HEK293 (cell line): ENCODE measurements at regions not wholly inside any gene's neighbourhood (a gene's known extent, or its start where the extent isn't known, plus 50 kb on each side); places are given as distances from the start of the nearest gene placed in this dataset.
"Not testable (repeated sequence)": the region's sequence is repeated elsewhere in the genome, so short reads cannot be mapped to it uniquely, and the experiment has no call there.

Experiments used
- CTCF ChIA-PET: fragments of 350-600 bp; formaldehyde crosslinking; extraction: SDS; loops from one replicate; lab custom pipeline; 2021; ENCODE audit warnings: antibody characterized with exemption; lab: Yijun Ruan, JAX
- POLR2A ChIA-PET: fragments of 300-600 bp; formaldehyde crosslinking; extraction: SDS; loops from one replicate; lab custom pipeline; 2020; ENCODE audit warnings: antibody characterized with exemption, inconsistent platforms; lab: Yijun Ruan, JAX
- H3K27ac ChIP-seq: fragments of 200-500 bp; sonication (Bioruptor generic); 2 replicates; pipeline ENCODE4 v1.5.1; 2014; ENCODE audit warnings: low read depth, low read length, control low read depth, inconsistent platforms; ENCODE audit errors: extremely low read depth
- H3K36me3 ChIP-seq, 2 experiments: fragments of 200-500 bp in 1 of 2; sonication (Bioruptor generic) in 1 of 2; 1 replicate in 1 of 2; 2 replicates in 1 of 2; pipeline ENCODE4 v1.5.1; 2014 to 2017; ENCODE audit warnings: inconsistent platforms in 2 of 2, low read length in 2 of 2; ENCODE audit not compliant: control insufficient read depth in 2 of 2, insufficient read depth in 1 of 2
- H3K4me1 ChIP-seq: fragments of 200-500 bp; sonication (Bioruptor generic); 2 replicates; pipeline ENCODE4 v1.5.1; 2014; ENCODE audit warnings: mild to moderate bottlenecking, low read length, inconsistent platforms; ENCODE audit not compliant: control insufficient read depth, insufficient read depth
- H3K4me3 ChIP-seq: 2 replicates; pipeline ENCODE4 v1.5.1; 2011; ENCODE audit warnings: low read depth, mild to moderate bottlenecking, control low read depth, low read length, moderate library complexity
- H3K9me3 ChIP-seq: fragments of 200-500 bp; sonication (Bioruptor generic); 2 replicates; pipeline ENCODE4 v1.5.1; 2014; ENCODE audit warnings: low read depth, low read length, inconsistent platforms; ENCODE audit not compliant: control insufficient read depth, insufficient read depth
- HOXA7 ChIP-seq: sonication (generic); formaldehyde crosslinking; IDR thresholded peaks from 2 replicates; pipeline ENCODE4 v1.8.1; 2022; ENCODE audit warnings: missing genetic modification reagents, borderline replicate concordance
- KLF10 ChIP-seq: fragments of 450-650 bp; IDR thresholded peaks from 2 replicates; pipeline ENCODE4 v1.5.1; 2018; ENCODE audit warnings: missing biosample characterization, mild to moderate bottlenecking, missing genetic modification characterization
- RBAK ChIP-seq: fragments of 450-650 bp; formaldehyde crosslinking; IDR thresholded peaks from 2 replicates; pipeline ENCODE4 v1.5.1; 2016; ENCODE audit warnings: missing biosample characterization, missing genetic modification characterization
- SCRT1 ChIP-seq: fragments of 450-650 bp; formaldehyde crosslinking; IDR thresholded peaks from 2 replicates; pipeline ENCODE4 v1.5.1; 2016; ENCODE audit warnings: missing biosample characterization, missing genetic modification characterization, borderline replicate concordance
- SCRT2 ChIP-seq: fragments of 450-650 bp; formaldehyde crosslinking; IDR thresholded peaks from 2 replicates; pipeline ENCODE4 v1.5.1; 2016; ENCODE audit warnings: missing biosample characterization, missing genetic modification characterization
- YY2 ChIP-seq: fragments of 450-650 bp; formaldehyde crosslinking; IDR thresholded peaks from 2 replicates; pipeline ENCODE4 v1.5.1; 2016; ENCODE audit warnings: missing biosample characterization, missing genetic modification characterization
- ZBTB8A ChIP-seq: fragments of 450-650 bp; formaldehyde crosslinking; IDR thresholded peaks from 2 replicates; pipeline ENCODE4 v1.5.1; 2016; ENCODE audit warnings: missing biosample characterization, missing genetic modification characterization
- ZEB2 ChIP-seq: fragments of 450-650 bp; formaldehyde crosslinking; IDR thresholded peaks from 2 replicates; pipeline ENCODE4 v1.5.1; 2016; ENCODE audit warnings: missing biosample characterization, missing genetic modification characterization
- ZFP41 ChIP-seq: fragments of 450-650 bp; formaldehyde crosslinking; IDR thresholded peaks from 2 replicates; pipeline ENCODE4 v1.5.1; 2016; ENCODE audit warnings: missing biosample characterization, missing genetic modification characterization, borderline replicate concordance
- ZNF133 ChIP-seq: fragments of 450-650 bp; formaldehyde crosslinking; IDR thresholded peaks from 2 replicates; pipeline ENCODE4 v1.5.1; 2016; ENCODE audit warnings: missing biosample characterization, missing genetic modification characterization
- ZNF18 ChIP-seq: fragments of 450-650 bp; formaldehyde crosslinking; IDR thresholded peaks from 2 replicates; pipeline ENCODE4 v1.5.1; 2016; ENCODE audit warnings: missing biosample characterization, missing genetic modification characterization
- ZNF23 ChIP-seq: fragments of 450-650 bp; formaldehyde crosslinking; IDR thresholded peaks from 2 replicates; pipeline ENCODE4 v1.5.1; 2016; ENCODE audit warnings: missing biosample characterization, missing genetic modification characterization, borderline replicate concordance
- ZNF248 ChIP-seq: fragments of 450-650 bp; formaldehyde crosslinking; IDR thresholded peaks from 2 replicates; pipeline ENCODE4 v1.5.1; 2017; ENCODE audit warnings: missing biosample characterization, missing genetic modification characterization
- ZNF292 ChIP-seq: fragments of 450-650 bp; formaldehyde crosslinking; IDR thresholded peaks from 2 replicates; pipeline ENCODE4 v1.5.1; 2016; ENCODE audit warnings: low read depth, missing biosample characterization, missing genetic modification characterization, borderline replicate concordance
- ZNF362 ChIP-seq: fragments of 450-650 bp; formaldehyde crosslinking; IDR thresholded peaks from 2 replicates; pipeline ENCODE4 v1.5.1; 2016; ENCODE audit warnings: missing biosample characterization, missing genetic modification characterization
- ZNF423 ChIP-seq: fragments of 450-650 bp; formaldehyde crosslinking; IDR thresholded peaks from 2 replicates; pipeline ENCODE4 v1.5.1; 2016; ENCODE audit warnings: missing biosample characterization, missing genetic modification characterization
- ZNF488 ChIP-seq: fragments of 450-650 bp; formaldehyde crosslinking; IDR thresholded peaks from 2 replicates; pipeline ENCODE4 v1.5.1; 2016; ENCODE audit warnings: missing biosample characterization, missing genetic modification characterization
- ZNF501 ChIP-seq: fragments of 450-650 bp; formaldehyde crosslinking; IDR thresholded peaks from 2 replicates; pipeline ENCODE4 v1.5.1; 2016; ENCODE audit warnings: missing biosample characterization, missing genetic modification characterization
- ZNF549 ChIP-seq: fragments of 450-650 bp; IDR thresholded peaks from 2 replicates; pipeline ENCODE4 v1.5.1; 2018; ENCODE audit warnings: missing biosample characterization, missing genetic modification characterization, mild to moderate bottlenecking, inconsistent platforms, moderate library complexity
- ZNF555 ChIP-seq: fragments of 450-650 bp; formaldehyde crosslinking; conservative IDR thresholded peaks from 2 replicates; pipeline ENCODE4 v1.5.1; 2017; ENCODE audit warnings: missing biosample characterization, mild to moderate bottlenecking, missing genetic modification characterization, inconsistent platforms
- ZNF558 ChIP-seq: fragments of 450-650 bp; formaldehyde crosslinking; IDR thresholded peaks from 2 replicates; pipeline ENCODE4 v1.5.1; 2016; ENCODE audit warnings: missing biosample characterization, missing genetic modification characterization
- ZNF561 ChIP-seq: fragments of 450-650 bp; IDR thresholded peaks from 2 replicates; pipeline ENCODE4 v1.5.1; 2018; ENCODE audit warnings: missing biosample characterization, missing genetic modification characterization, borderline replicate concordance
- ZNF600 ChIP-seq: fragments of 450-650 bp; formaldehyde crosslinking; IDR thresholded peaks from 2 replicates; pipeline ENCODE4 v1.5.1; 2016; ENCODE audit warnings: missing biosample characterization, missing genetic modification characterization
- ZNF747 ChIP-seq: fragments of 450-650 bp; formaldehyde crosslinking; IDR thresholded peaks from 2 replicates; pipeline ENCODE4 v1.5.1; 2016; ENCODE audit warnings: missing biosample characterization, missing genetic modification characterization
- ZNF785 ChIP-seq: fragments of 450-650 bp; formaldehyde crosslinking; IDR thresholded peaks from 2 replicates; pipeline ENCODE4 v1.5.1; 2016; ENCODE audit warnings: missing biosample characterization, missing genetic modification characterization
- ZNF792 ChIP-seq: fragments of 450-650 bp; formaldehyde crosslinking; IDR thresholded peaks from 2 replicates; pipeline ENCODE4 v1.5.1; 2016; ENCODE audit warnings: missing biosample characterization, missing genetic modification characterization

- H3K4me1 ChIP-seq = no peaks in the 10 kb centered on the region
- CTCF ChIA-PET = interaction anchor here (0.7 kb wide), 1 partner anchor 184 kb away, joined by 3 read pairs; no protein-coding TSS in a partner anchor
- no peaks in the 10 kb centered on the region for H3K9me3 ChIP-seq
- no peak overlapping the region for H3K4me3 ChIP-seq
- TF ChIP-seq SCRT1 (tag by site-specific recombination) = no peak
- TF ChIP-seq ZNF488 = no peak
- H3K36me3 ChIP-seq = no peaks in the 10 kb centered on the region
- no peak overlapping the region for H3K27ac ChIP-seq
- POLR2A ChIA-PET = no interaction called here
Measured at GRCh38 chr9:126071076-126071750, 255.4 kb upstream of the MVB12B start.

- POLR2A ChIA-PET, H3K4me3 ChIP-seq, H3K4me1 ChIP-seq, CTCF ChIA-PET, H3K9me3 ChIP-seq, H3K36me3 ChIP-seq, H3K27ac ChIP-seq: not testable (repeated sequence)
Measured at GRCh38 chr9:126077656-126078055, 249.0 kb upstream of the MVB12B start.

- Histone ChIP-seq H3K4me1 (no peaks in the 10 kb centered on the region), H3K4me3 (no peak overlapping the region), H3K27ac (no peak overlapping the region), H3K9me3 (no peaks in the 10 kb centered on the region), H3K36me3 (no peaks in the 10 kb centered on the region)
- TF ChIP-seq ZNF133 (tag by site-specific recombination) = no peak
- TF ChIP-seq ZNF18 (tag by site-specific recombination) = no peak
- no peak for TF ChIP-seq ZEB2 (tag by site-specific recombination)
- TF ChIP-seq ZNF561 (tag by site-specific recombination) = no peak
- no peak for TF ChIP-seq HOXA7
- TF ChIP-seq ZNF558 (tag by site-specific recombination) = no peak
- TF ChIP-seq ZNF747 (tag by site-specific recombination) = no peak
- TF ChIP-seq ZNF423 (tag by site-specific recombination) = no peak
- no peak for TF ChIP-seq ZNF23 (tag by site-specific recombination)
- no peak for TF ChIP-seq ZNF785 (tag by site-specific recombination)
- no peak for TF ChIP-seq ZNF362 (tag by site-specific recombination)
- no peak for TF ChIP-seq ZNF292 (tag by site-specific recombination)
- ChIA-PET POLR2A (no interaction called here), CTCF (no interaction called here)
Measured at GRCh38 chr9:126080641-126081040, 246.0 kb upstream of the MVB12B start.

GRCh38 chr9:126081746-126082145, 244.9 kb upstream of the MVB12B start:
- no peaks in the 10 kb centered on the region for H3K4me1 ChIP-seq
- POLR2A ChIA-PET = no interaction called here
- H3K27ac ChIP-seq = no peak overlapping the region
- no peak overlapping the region for H3K4me3 ChIP-seq
- CTCF ChIA-PET = no interaction called here
- no peaks in the 10 kb centered on the region for H3K36me3 ChIP-seq
- H3K9me3 ChIP-seq = no peaks in the 10 kb centered on the region
- TF ChIP-seq ZFP41 (tag by site-specific recombination) = no peak
- no peak for TF ChIP-seq ZNF248 (tag by site-specific recombination)
- no peak for TF ChIP-seq ZNF549 (tag by site-specific recombination)
- TF ChIP-seq ZBTB8A = no peak
- no peak for TF ChIP-seq KLF10 (tag by site-specific recombination)
- TF ChIP-seq ZNF792 (tag by site-specific recombination) = no peak
- no peak for TF ChIP-seq ZNF292 (tag by site-specific recombination)
- TF ChIP-seq SCRT2 (tag by site-specific recombination) = no peak
- no peak for TF ChIP-seq ZNF501 (tag by site-specific recombination)
- no peak for TF ChIP-seq ZNF555 (tag by site-specific recombination)
- TF ChIP-seq ZNF600 (tag by site-specific recombination) = no peak
- no peak for TF ChIP-seq YY2 (tag by site-specific recombination)
- no peak for TF ChIP-seq RBAK (tag by site-specific recombination)
